AG04450 (cell line): ENCODE measurements at regions not wholly inside any gene's neighbourhood (a gene's known extent, or its start where the extent isn't known, plus 50 kb on each side); places are given as distances from the start of the nearest gene placed in this dataset.

ENCODE experiments used
- CTCF ChIA-PET: fragments of 300-600, 350-600 bp; formaldehyde crosslinking; extraction: SDS; loops from one replicate; lab custom pipeline; 2022; ENCODE audit warnings: antibody characterized with exemption, inconsistent platforms; lab: Charles Lee
- POLR2A ChIA-PET: fragments of 350-600 bp; formaldehyde crosslinking; extraction: SDS; loops from one replicate; lab custom pipeline; 2021; ENCODE audit warnings: antibody characterized with exemption, inconsistent platforms; lab: Yijun Ruan, JAX
- DNase-seq: peaks from one replicate; pipeline ENCODE4 v3.0.0-alpha.2; 2011; ENCODE audit warnings: low read depth, low spot score
- H3K27ac ChIP-seq: one replicate; pipeline ENCODE4 v1.5.1; 2012; ENCODE audit warnings: low read depth, low read length, control low read depth
- H3K27me3 ChIP-seq: one replicate; pipeline ENCODE4 v1.6.0; 2012; ENCODE audit warnings: low read length; ENCODE audit not compliant: control insufficient read depth, insufficient read depth
- H3K4me3 ChIP-seq: 2 replicates; pipeline ENCODE4 v1.5.1; 2011; ENCODE audit warnings: mild to moderate bottlenecking, low read depth, low read length, control low read depth
- H3K9me3 ChIP-seq: 2 replicates; pipeline ENCODE4 v1.5.1; 2012; ENCODE audit warnings: low read length; ENCODE audit not compliant: control insufficient read depth, insufficient read depth
- TF ChIP-seq, protein P1 (sequence below): IDR thresholded peaks from 2 replicates; pipeline ENCODE4 v1.5.1; 2011; ENCODE audit warnings: low read depth, low read length, control low read depth, inconsistent platforms

DNA sequence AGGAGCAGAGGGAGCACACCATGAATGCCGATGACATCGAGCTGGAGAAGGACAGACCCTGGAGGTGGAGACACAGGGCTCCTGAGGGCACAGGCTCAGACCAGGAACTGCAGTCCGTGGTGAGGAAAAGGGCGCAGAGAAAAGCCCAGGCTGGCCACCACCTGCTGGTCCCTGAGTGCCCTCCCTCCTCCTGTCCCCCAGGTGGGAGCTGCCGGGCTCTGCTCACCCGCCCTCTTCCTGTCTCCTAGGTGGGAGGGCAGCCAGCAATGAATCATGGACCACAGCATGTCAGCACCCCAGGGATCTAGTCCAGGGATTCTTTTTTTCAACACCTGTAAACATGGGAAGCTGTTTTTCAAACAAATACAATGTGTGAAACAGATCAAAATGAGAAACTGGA lies 94.6 kb upstream of the ARHGEF7 start:
- Histone ChIP-seq H3K27ac (no peak overlapping the region), H3K4me3 (no peak overlapping the region), H3K9me3 (peaks cover 14% of the 10 kb centered on the region), H3K27me3 (no peaks in the 10 kb centered on the region)
- ChIA-PET CTCF (interaction anchor here (1.6 kb wide), 1 partner anchor 47 kb away, joined by 4 read pairs; no protein-coding TSS in a partner anchor), POLR2A (no interaction called here)
- TF ChIP-seq, protein P1, sequence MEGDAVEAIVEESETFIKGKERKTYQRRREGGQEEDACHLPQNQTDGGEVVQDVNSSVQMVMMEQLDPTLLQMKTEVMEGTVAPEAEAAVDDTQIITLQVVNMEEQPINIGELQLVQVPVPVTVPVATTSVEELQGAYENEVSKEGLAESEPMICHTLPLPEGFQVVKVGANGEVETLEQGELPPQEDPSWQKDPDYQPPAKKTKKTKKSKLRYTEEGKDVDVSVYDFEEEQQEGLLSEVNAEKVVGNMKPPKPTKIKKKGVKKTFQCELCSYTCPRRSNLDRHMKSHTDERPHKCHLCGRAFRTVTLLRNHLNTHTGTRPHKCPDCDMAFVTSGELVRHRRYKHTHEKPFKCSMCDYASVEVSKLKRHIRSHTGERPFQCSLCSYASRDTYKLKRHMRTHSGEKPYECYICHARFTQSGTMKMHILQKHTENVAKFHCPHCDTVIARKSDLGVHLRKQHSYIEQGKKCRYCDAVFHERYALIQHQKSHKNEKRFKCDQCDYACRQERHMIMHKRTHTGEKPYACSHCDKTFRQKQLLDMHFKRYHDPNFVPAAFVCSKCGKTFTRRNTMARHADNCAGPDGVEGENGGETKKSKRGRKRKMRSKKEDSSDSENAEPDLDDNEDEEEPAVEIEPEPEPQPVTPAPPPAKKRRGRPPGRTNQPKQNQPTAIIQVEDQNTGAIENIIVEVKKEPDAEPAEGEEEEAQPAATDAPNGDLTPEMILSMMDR = no peak
- DNase-seq = no peak

- TF ChIP-seq, protein P1 = no peak
- no peak overlapping the region for H3K4me3 ChIP-seq
- POLR2A ChIA-PET = no interaction called here
- no peak for DNase-seq
- peaks cover 14% of the 10 kb centered on the region for H3K9me3 ChIP-seq
- CTCF ChIA-PET = interaction anchor here (1.6 kb wide), 1 partner anchor 48 kb away, joined by 4 read pairs; no protein-coding TSS in a partner anchor
- no peak overlapping the region for H3K27ac ChIP-seq
- no peaks in the 10 kb centered on the region for H3K27me3 ChIP-seq
These were observed 95.1 kb upstream of the ARHGEF7 start for GRCh38 chr13:111020021-111020420.

DNA sequence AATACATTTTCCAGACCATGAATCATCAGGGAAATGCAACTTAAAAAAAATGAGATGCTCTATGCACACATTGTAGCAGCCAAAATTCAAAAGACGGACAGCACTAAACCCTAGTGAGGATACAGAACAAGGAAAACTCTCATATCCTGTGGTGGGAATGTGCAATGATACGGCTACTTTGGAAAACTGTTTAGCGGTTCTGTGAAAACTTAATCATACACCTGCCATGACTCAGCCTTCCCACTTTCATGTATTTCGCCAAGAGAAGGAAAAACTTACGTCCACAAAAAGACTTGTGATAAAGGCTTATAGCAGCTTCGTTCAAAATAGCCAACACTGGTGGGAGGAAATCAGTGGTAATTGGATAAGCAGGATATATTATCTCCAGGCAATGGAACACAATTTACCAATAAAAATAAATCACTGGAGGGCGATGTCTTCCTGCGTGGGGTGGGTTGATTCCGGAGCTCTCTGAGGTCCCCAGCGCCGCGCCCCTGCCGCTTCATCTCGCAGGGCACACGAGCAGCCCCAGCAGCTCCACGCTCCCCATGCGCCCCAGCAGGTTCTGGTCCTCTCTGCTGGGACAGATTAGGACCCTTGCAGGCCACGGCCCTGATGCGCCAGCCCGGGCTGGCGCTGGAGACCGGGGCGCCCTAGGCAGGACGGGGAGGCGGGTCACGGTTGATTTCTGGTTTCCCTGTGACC lies 97.2 kb upstream of the ARHGEF7 start:
- H3K9me3 ChIP-seq = peaks cover 14% of the 10 kb centered on the region
- ChIA-PET POLR2A (no interaction called here), CTCF (no interaction called here)
- TF ChIP-seq, protein P1 = no peak
- no peak overlapping the region for H3K27ac ChIP-seq
- no peak for DNase-seq
- H3K4me3 ChIP-seq = no peak overlapping the region
- no peaks in the 10 kb centered on the region for H3K27me3 ChIP-seq

GRCh38 chr13:111013196-111013595 lies 98.3 kb upstream of the ANKRD10 start:
- ChIA-PET POLR2A (no interaction called here), CTCF (interaction anchor here (0.8 to 1.0 kb wide), 2 partner anchors 98 kb away, joined by 4 read pairs; partner anchors contain the start of gene ANKRD10)
- H3K27me3 ChIP-seq = no peaks in the 10 kb centered on the region
- H3K4me3 ChIP-seq = no peak overlapping the region
- peaks cover 3% of the 10 kb centered on the region; the same call in 1 of the 2 replicates for H3K9me3 ChIP-seq
- DNase-seq = no peak
- no peak overlapping the region for H3K27ac ChIP-seq
- TF ChIP-seq, protein P1 = no peak

GRCh38 chr13:111011899-111012298 lies 97.0 kb upstream of the ANKRD10 start:
- TF ChIP-seq, protein P1 = no peak
- Histone ChIP-seq H3K27me3 (no peaks in the 10 kb centered on the region), H3K9me3 (no peaks in the 10 kb centered on the region), H3K4me3 (no peak overlapping the region), H3K27ac (no peak overlapping the region)
- no peak for DNase-seq
- POLR2A ChIA-PET = no interaction called here
- CTCF ChIA-PET = no interaction called here
